Activated CD4-positive, alpha-beta T cell treated with anti-CD3 and anti-CD28 coated beads for 24 hours (primary cell): ENCODE measurements at regions not wholly inside any gene's neighbourhood (a gene's known extent, or its start where the extent isn't known, plus 50 kb on each side); places are given as distances from the start of the nearest gene placed in this dataset.
"Not testable (repeated sequence)": the region's sequence is repeated elsewhere in the genome, so short reads cannot be mapped to it uniquely, and the experiment has no call there.

Experiments
- DNase-seq, 2 donors: peaks; one replicate each; pipeline ENCODE4 v3.0.0-alpha.2; 2020; ENCODE audit warnings: low read depth in 2 of 2

GRCh38 chr17:12195418-12195817 is 174.7 kb downstream of the MAP2K4 start:
- DNase-seq = no peak

GRCh38 chr17:12201294-12201880 is 180.7 kb downstream of the MAP2K4 start:
- DNase-seq = no peak

DNA sequence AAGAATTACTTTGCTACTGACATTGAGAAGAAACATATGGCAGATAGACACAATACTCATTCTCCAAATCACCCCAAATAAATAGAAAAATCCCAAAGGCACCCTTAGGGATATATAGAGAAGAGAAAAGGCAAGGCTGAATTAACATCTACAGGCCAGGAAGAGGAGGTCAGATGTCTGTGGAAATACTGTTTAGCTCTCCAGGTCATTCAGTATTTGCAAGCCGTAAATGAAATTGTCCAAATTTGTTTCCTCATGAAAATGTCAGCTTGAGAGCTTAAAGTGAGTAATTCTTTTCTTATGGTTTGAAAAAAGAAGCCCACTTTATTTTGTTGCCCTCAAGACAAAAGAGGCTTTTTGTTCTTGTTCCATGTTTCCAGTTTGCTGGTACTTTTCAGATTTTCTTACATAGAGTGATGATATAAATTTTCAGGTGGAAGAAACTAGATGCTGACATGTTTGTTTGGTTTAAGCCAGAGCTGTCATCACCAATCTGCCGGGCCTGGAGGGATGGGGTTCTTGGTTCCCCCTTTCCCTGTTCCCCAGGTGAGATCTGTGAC is 189.0 kb downstream of the MAP2K4 start:
- no peak for DNase-seq

- DNase-seq = not testable (repeated sequence)
Observed at GRCh38 chr17:12220714-12221439, 200.2 kb downstream of the MAP2K4 start.

- DNase-seq = no peak
Observed at GRCh38 chr17:12222392-12222791, 201.7 kb downstream of the MAP2K4 start.

DNA sequence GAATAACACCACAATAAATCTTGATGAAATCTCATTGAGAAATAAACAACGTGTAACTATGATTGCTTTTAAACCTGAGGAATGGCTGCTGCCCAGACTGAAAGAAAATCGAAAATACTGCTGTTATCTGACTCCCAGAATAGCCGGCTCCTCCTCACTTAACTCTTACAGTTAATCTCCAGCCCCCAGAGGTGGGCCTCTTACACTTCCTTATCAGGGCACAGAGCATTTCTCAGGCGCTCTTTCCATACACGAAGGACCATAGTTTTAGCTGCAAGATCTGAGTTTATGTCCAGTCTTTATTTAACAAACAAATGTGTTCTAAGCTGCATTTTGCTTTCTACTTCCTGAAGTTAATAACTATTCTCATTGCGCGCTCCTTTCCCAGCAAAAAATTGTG is 206.9 kb downstream of the MAP2K4 start:
- DNase-seq = no peak

GRCh38 chr17:12229335-12229734 is 208.7 kb downstream of the MAP2K4 start:
- DNase-seq = no peak

GRCh38 chr17:12230481-12231354 is 210.0 kb downstream of the MAP2K4 start:
- no peak for DNase-seq

DNA sequence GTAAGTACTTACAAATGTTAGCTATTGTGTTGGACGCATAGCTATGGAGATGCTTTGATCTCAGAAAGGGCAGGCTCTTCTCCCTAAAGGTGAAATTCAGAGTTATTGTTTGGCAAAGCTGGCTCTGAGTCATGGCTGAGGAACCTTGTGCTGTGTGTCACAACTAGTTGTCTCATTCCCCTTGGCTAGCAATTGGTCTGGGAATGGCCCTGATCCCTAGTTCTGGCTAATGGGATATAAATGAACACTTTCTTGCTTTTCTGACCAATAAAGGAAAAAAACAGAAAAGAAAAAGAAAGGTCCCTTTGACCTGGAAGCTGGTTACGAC is 210.6 kb downstream of the MAP2K4 start:
- DNase-seq = no peak

- not testable (repeated sequence) for DNase-seq
Observed at GRCh38 chr17:12239021-12239420, 218.3 kb downstream of the MAP2K4 start.

GRCh38 chr17:12242345-12242954 is 221.8 kb downstream of the MAP2K4 start:
- DNase-seq = no peak

- DNase-seq = no peak
Observed at GRCh38 chr17:12247761-12248160, 227.1 kb downstream of the MAP2K4 start.

GRCh38 chr17:12250973-12251372 is 230.3 kb downstream of the MAP2K4 start:
- no peak for DNase-seq

- DNase-seq = no peak
Observed at GRCh38 chr17:12252462-12252861, 231.8 kb downstream of the MAP2K4 start.

GRCh38 chr17:12254460-12254859 is 233.8 kb downstream of the MAP2K4 start:
- DNase-seq = no peak

- DNase-seq = no peak
Observed at GRCh38 chr17:12256380-12256995, 235.8 kb downstream of the MAP2K4 start.

DNA sequence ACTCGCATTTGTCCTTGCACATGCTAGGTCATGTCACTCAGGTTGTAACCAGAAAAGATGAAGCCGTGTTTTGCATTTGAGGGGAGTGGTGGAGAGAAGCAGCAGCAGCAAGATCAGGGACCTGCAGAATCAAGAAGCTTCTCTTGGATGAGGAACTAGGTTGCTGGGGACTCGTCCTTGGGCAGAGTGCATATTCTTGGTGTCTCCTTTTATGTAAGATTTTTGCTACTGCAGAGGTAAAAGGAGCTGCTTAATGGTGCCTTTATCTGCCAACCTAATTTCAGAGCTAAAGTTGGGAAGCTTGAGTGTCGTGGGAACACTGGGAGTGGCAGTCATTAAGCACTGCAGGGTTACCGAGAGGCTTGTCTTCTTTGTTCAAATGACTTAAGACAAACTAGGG is 236.5 kb downstream of the MAP2K4 start:
- DNase-seq = no peak

- no peak for DNase-seq
Observed at GRCh38 chr17:12261354-12261753, 240.7 kb downstream of the MAP2K4 start.

- DNase-seq = no peak
Observed at GRCh38 chr17:12269751-12270150, 249.1 kb downstream of the MAP2K4 start.

DNA sequence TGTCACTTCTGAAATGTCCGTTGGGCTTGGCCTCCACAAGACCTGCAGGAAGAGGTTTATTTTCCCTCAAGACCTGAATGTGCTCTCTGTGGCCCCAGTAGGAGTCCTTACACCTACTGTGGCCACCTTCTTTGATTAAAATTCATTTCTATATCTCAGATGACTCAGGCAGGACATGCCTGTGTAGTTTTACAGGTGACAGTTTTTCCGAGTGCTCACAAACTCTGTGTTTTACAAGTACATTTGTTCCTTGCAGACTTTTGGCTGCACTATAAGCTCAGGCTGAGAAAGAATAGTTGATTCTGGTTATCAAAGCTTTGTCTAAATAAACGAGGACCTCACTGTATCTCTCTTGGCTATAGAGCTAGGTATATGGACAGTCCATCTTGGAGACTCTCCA is 257.1 kb downstream of the MAP2K4 start:
- DNase-seq = no peak

GRCh38 chr17:12282056-12282455 is 261.4 kb downstream of the MAP2K4 start:
- no peak for DNase-seq

DNA sequence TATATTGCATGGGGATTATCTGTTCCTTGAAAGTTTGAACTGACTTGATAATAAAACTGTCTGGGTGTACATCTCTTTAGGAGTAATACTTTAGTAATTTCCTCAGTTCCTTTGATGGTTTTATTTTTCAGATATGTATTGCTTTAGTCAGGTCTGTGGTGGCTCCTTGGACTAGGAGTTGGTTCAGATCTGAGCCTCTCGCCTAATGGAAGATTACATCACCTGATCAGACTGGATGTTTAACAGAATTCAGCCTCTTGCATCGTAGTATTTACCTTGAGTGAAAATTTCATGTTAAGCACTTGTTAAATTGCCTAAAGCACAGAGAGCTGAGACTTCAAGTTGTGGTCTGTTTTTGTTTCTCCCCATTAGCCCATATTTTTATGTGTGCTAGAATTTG is 267.3 kb downstream of the MAP2K4 start:
- no peak for DNase-seq
